HFFc6 (cell line): ENCODE measurements at regions not wholly inside any gene's neighbourhood (a gene's known extent, or its start where the extent isn't known, plus 50 kb on each side); places are given as distances from the start of the nearest gene placed in this dataset.
"Not testable (repeated sequence)": the region's sequence is repeated elsewhere in the genome, so short reads cannot be mapped to it uniquely, and the experiment has no call there.

Source experiments
- DNase-seq: peaks from one replicate; pipeline ENCODE4 v3.0.0-alpha.2; 2018
- H3K27ac Mint-ChIP-seq: 2 replicates; pipeline ENCODE4 v1.8.0; 2020; ENCODE audit warnings: mild to moderate bottlenecking, mixed read lengths
- H3K27me3 Mint-ChIP-seq: 2 replicates; pipeline ENCODE4 v1.8.0; 2021; ENCODE audit warnings: mild to moderate bottlenecking, moderate library complexity, mixed read lengths; ENCODE audit not compliant: insufficient read depth
- H3K36me3 Mint-ChIP-seq: 2 replicates; pipeline ENCODE4 v1.8.0; 2021; ENCODE audit warnings: low read depth, mixed read lengths
- H3K4me1 Mint-ChIP-seq: 2 replicates; pipeline ENCODE4 v1.8.0; 2020; ENCODE audit warnings: low read depth, mixed read lengths
- H3K4me3 Mint-ChIP-seq: 2 replicates; pipeline ENCODE4 v1.8.0; 2020; ENCODE audit warnings: mild to moderate bottlenecking, moderate library complexity, mixed read lengths
- H3K9me3 Mint-ChIP-seq: 2 replicates; pipeline ENCODE4 v1.8.0; 2020; ENCODE audit warnings: mild to moderate bottlenecking, mixed read lengths
- CTCF ChIP-seq: fragments of 200-600 bp; sonication (generic); IDR thresholded peaks from 2 replicates; pipeline ENCODE4 v1.5.0; 2021; ENCODE audit warnings: antibody characterized with exemption, mild to moderate bottlenecking

- Mint-ChIP-seq H3K27ac (no peak overlapping the region), H3K4me1 (peaks cover 6% of the 10 kb centered on the region; the same call in 1 of the 2 replicates), H3K36me3 (no peaks in the 10 kb centered on the region), H3K4me3 (no peak overlapping the region), H3K27me3 (peaks cover 19% of the 10 kb centered on the region), H3K9me3 (no peaks in the 10 kb centered on the region)
- no peak for DNase-seq
- no peak for TF ChIP-seq CTCF
Measured at GRCh38 chr10:28366994-28367393, 64.1 kb upstream of the MPP7 start.

DNA sequence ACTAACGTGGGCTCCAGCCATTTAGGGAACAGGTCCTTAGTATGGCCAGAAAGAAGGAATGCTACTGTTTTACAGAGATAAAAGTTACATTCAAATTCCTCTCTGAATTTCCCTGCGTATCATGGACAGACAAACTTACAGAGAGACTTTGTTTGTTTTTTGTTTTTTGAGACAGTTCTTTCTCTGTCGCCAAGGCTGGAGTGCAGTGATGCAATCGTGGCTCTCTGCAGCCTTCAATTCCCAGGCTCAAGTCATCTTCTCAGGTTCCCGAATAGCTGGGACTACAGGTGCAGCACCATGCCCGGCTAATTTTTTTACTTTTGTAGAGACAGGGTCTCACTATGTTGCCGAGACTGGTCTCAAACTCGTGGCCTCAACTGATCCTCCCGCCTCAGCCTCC is 64.5 kb upstream of the MPP7 start:
- H3K27me3 Mint-ChIP-seq, result peaks cover 22% of the 10 kb centered on the region
- no peak for TF ChIP-seq CTCF
- H3K9me3 Mint-ChIP-seq, result no peaks in the 10 kb centered on the region
- H3K36me3 Mint-ChIP-seq, result no peaks in the 10 kb centered on the region
- no peak for DNase-seq
- H3K27ac Mint-ChIP-seq, result no peak overlapping the region
- peaks cover 6% of the 10 kb centered on the region; the same call in 1 of the 2 replicates for H3K4me1 Mint-ChIP-seq
- no peak overlapping the region for H3K4me3 Mint-ChIP-seq

DNA sequence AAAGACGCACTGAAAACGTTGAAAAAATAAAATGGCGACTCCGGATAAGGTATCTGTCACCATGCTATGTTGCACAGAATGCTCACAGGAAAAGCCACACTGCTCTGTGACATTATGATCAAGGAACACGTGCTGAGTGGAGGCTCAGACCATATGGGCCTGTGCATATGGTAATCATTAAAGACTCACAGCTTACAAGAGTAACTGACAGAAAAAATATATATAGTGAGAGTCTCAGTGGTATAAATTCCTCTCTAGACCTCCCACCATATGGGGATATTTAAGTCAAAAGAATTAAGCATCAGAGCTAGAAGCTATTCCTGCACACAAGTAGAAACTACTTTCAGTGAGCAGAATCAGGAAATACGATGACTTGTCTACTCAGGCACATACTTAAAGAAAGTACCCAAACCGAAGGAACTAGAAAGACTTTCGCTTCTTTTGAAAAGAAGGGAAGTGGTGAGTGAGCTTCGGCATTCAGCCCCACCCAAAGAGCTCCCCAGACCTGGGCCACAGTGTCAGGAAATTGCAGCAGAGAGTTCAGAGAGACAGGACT is 65.1 kb upstream of the MPP7 start:
- DNase-seq, result no peak
- Mint-ChIP-seq H3K4me1 (peaks cover 6% of the 10 kb centered on the region; the same call in 1 of the 2 replicates), H3K9me3 (no peaks in the 10 kb centered on the region), H3K36me3 (no peaks in the 10 kb centered on the region), H3K27me3 (peaks cover 25% of the 10 kb centered on the region), H3K4me3 (peak overlapping the region; percentile 18; the same call in 1 of the 2 replicates), H3K27ac (no peak overlapping the region)
- no peak for TF ChIP-seq CTCF

GRCh38 chr10:28370107-28370835 is 67.4 kb upstream of the MPP7 start:
- peaks cover 6% of the 10 kb centered on the region for H3K4me1 Mint-ChIP-seq
- H3K4me3 Mint-ChIP-seq, result no peak overlapping the region
- H3K9me3 Mint-ChIP-seq, result no peaks in the 10 kb centered on the region
- TF ChIP-seq CTCF, result no peak
- no peak for DNase-seq
- H3K36me3 Mint-ChIP-seq, result no peaks in the 10 kb centered on the region
- H3K27ac Mint-ChIP-seq, result no peak overlapping the region
- H3K27me3 Mint-ChIP-seq, result peaks cover 28% of the 10 kb centered on the region

- DNase-seq, H3K9me3 Mint-ChIP-seq, H3K36me3 Mint-ChIP-seq, H3K27ac Mint-ChIP-seq, H3K4me3 Mint-ChIP-seq: not testable (repeated sequence)
- Mint-ChIP-seq H3K27me3 (peaks cover 22% of the 10 kb centered on the region), H3K4me1 (peaks cover 15% of the 10 kb centered on the region)
Measured at GRCh38 chr10:28371638-28372037, 68.8 kb upstream of the MPP7 start.

- H3K36me3 Mint-ChIP-seq, result no peaks in the 10 kb centered on the region
- peaks cover 19% of the 10 kb centered on the region for H3K27me3 Mint-ChIP-seq
- no peak overlapping the region for H3K4me3 Mint-ChIP-seq
- peaks cover 9% of the 10 kb centered on the region for H3K4me1 Mint-ChIP-seq
- H3K9me3 Mint-ChIP-seq, result no peaks in the 10 kb centered on the region
- no peak overlapping the region for H3K27ac Mint-ChIP-seq
- DNase-seq, result no peak
- no peak for TF ChIP-seq CTCF
Measured at GRCh38 chr10:28374036-28374435, 71.2 kb upstream of the MPP7 start.
